IMR-90 (cell line): ENCODE measurements at regions not wholly inside any gene's neighbourhood (a gene's known extent, or its start where the extent isn't known, plus 50 kb on each side); places are given as distances from the start of the nearest gene placed in this dataset.

Experiments
- ATAC-seq: fragments of 200-7000 bp; cut with Tn5 transposase; 2 replicates; pipeline ENCODE4 v1.9.1; 2020; ENCODE audit warnings: low read depth, mild to moderate bottlenecking, moderate library complexity
- BruUV-seq: library from RNA; stranded (reverse); fragments of 400-500 nt; replicated peaks from 2 replicates; lab custom pipeline; 2021; lab: Mats Ljungman, UMichigan
- CTCF ChIA-PET: fragments of 300-600 bp; formaldehyde crosslinking; extraction: SDS; loops from one replicate; lab custom pipeline; 2021; ENCODE audit warnings: antibody characterized with exemption; lab: Yijun Ruan, JAX
- POLR2A ChIA-PET: fragments of 300-600 bp; sonication (Branson Sonifier 250); formaldehyde crosslinking; loops from one replicate; lab custom pipeline; 2022; ENCODE audit warnings: antibody characterized with exemption; ENCODE audit not compliant: unreplicated experiment; lab: Charles Lee
- DNase-seq: peaks from one replicate; pipeline ENCODE4 v3.0.0; 2013
- H2AFZ ChIP-seq: replicated peaks from 2 replicates; pipeline ENCODE3; 2013; ENCODE audit warnings: low read length, mild to moderate bottlenecking; ENCODE audit not compliant: poor library complexity
- H2AK5ac ChIP-seq: 2 replicates; pipeline ENCODE4 v1.6.1; 2013; ENCODE audit warnings: low read depth, low read length, inconsistent platforms
- H2AK9ac ChIP-seq: replicated peaks from 2 replicates; pipeline ENCODE3; 2013; ENCODE audit warnings: mild to moderate bottlenecking, low read depth, low read length, moderate library complexity; ENCODE audit not compliant: poor library complexity
- H2BK120ac ChIP-seq: 2 replicates; pipeline ENCODE4 v1.6.1; 2013; ENCODE audit warnings: low read depth, low read length, inconsistent platforms
- H2BK15ac ChIP-seq: 3 replicates; pipeline ENCODE4 v1.6.1; 2013; ENCODE audit warnings: low read depth, low read length, inconsistent platforms
- H2BK20ac ChIP-seq: 2 replicates; pipeline ENCODE4 v1.6.1; 2013; ENCODE audit warnings: low read depth, mild to moderate bottlenecking, inconsistent platforms, low read length, moderate library complexity
- H2BK5ac ChIP-seq: 2 replicates; pipeline ENCODE4 v1.6.1; 2013; ENCODE audit warnings: mild to moderate bottlenecking, low read depth, low read length, inconsistent platforms; ENCODE audit not compliant: poor library complexity, severe bottlenecking
- H3K14ac ChIP-seq: replicated peaks from 2 replicates; pipeline ENCODE4 v1.6.1; 2013; ENCODE audit warnings: low read depth, low read length, inconsistent platforms
- H3K18ac ChIP-seq: 2 replicates; pipeline ENCODE4 v1.6.1; 2013; ENCODE audit warnings: low read depth, low read length, control low read depth
- H3K23ac ChIP-seq: 2 replicates; pipeline ENCODE4 v1.6.1; 2013; ENCODE audit warnings: low read depth, low read length, inconsistent platforms
- H3K27ac ChIP-seq: 2 replicates; pipeline ENCODE4 v1.5.1; 2013; ENCODE audit warnings: mild to moderate bottlenecking, control low read depth, low read length; ENCODE audit not compliant: insufficient read depth
- H3K27me3 ChIP-seq: 2 replicates; pipeline ENCODE4 v1.6.1; 2013; ENCODE audit warnings: low read length; ENCODE audit not compliant: control insufficient read depth, insufficient read depth
- H3K36me3 ChIP-seq: 2 replicates; pipeline ENCODE4 v1.6.1; 2013; ENCODE audit warnings: low read length, mixed read lengths; ENCODE audit not compliant: control insufficient read depth, insufficient read depth
- H3K4ac ChIP-seq: 2 replicates; pipeline ENCODE4 v1.6.1; 2013; ENCODE audit warnings: low read depth, low read length, inconsistent platforms
- H3K4me1 ChIP-seq: 2 replicates; pipeline ENCODE4 v1.6.1; 2013; ENCODE audit warnings: low read length, mixed read lengths; ENCODE audit not compliant: control insufficient read depth, insufficient read depth
- H3K4me2 ChIP-seq: 2 replicates; pipeline ENCODE4 v1.6.1; 2013; ENCODE audit warnings: low read depth, mild to moderate bottlenecking, control low read depth, low read length, moderate library complexity
- H3K4me3 ChIP-seq: 2 replicates; pipeline ENCODE4 v1.5.1; 2013; ENCODE audit warnings: low read depth, mild to moderate bottlenecking, control low read depth, low read length, moderate library complexity; ENCODE audit not compliant: insufficient read depth
- H3K56ac ChIP-seq: 2 replicates; pipeline ENCODE4 v1.6.1; 2013; ENCODE audit warnings: low read length, inconsistent platforms; ENCODE audit not compliant: insufficient read depth; ENCODE audit errors: extremely low read depth
- H3K79me1 ChIP-seq, 2 experiments: 2 replicates each; pipeline ENCODE4 v1.6.1; 2013; ENCODE audit warnings: low read length in 2 of 2, inconsistent platforms in 1 of 2, low read depth in 1 of 2
- H3K9ac ChIP-seq: 2 replicates; pipeline ENCODE4 v1.6.1; 2013; ENCODE audit warnings: low read depth, low read length, control low read depth
- H3K9me1 ChIP-seq: 2 replicates; pipeline ENCODE4 v1.6.1; 2013; ENCODE audit warnings: low read length, inconsistent platforms; ENCODE audit not compliant: insufficient read depth
- H3K9me3 ChIP-seq: 2 replicates; pipeline ENCODE4 v1.6.1; 2013; ENCODE audit warnings: low read length; ENCODE audit not compliant: control insufficient read depth, insufficient read depth
- H4K20me1 ChIP-seq: 2 replicates; pipeline ENCODE4 v1.6.1; 2013; ENCODE audit warnings: low read length, inconsistent platforms; ENCODE audit not compliant: insufficient read depth
- H4K5ac ChIP-seq: 2 replicates; pipeline ENCODE4 v1.6.1; 2013; ENCODE audit warnings: mild to moderate bottlenecking, low read depth, low read length, control low read depth
- H4K8ac ChIP-seq, 2 experiments: 2 replicates each; pipeline ENCODE4 v1.6.1; 2013; ENCODE audit warnings: low read depth in 2 of 2, low read length in 2 of 2, control low read depth in 1 of 2, inconsistent platforms in 1 of 2
- H4K91ac ChIP-seq: 2 replicates; pipeline ENCODE4 v1.6.1; 2013; ENCODE audit warnings: low read depth, low read length, inconsistent platforms; ENCODE audit not compliant: insufficient read depth
- BHLHE40 ChIP-seq: fragments of 150-350 bp; IDR thresholded peaks from 2 replicates; pipeline ENCODE4 v1.6.1; 2016; ENCODE audit warnings: mild to moderate bottlenecking, low read depth, low read length
- FOS ChIP-seq: fragments of 150-350 bp; IDR thresholded peaks from 2 replicates; pipeline ENCODE4 v1.6.1; 2016; ENCODE audit warnings: low read depth, low read length
- NFE2L2 ChIP-seq: fragments of 150-350 bp; IDR thresholded peaks from 2 replicates; pipeline ENCODE4 v1.6.1; 2016; ENCODE audit warnings: low read depth, mild to moderate bottlenecking, low read length
- POLR2A ChIP-seq: IDR thresholded peaks from 2 replicates; pipeline ENCODE4 v1.6.1; 2012; ENCODE audit warnings: mild to moderate bottlenecking, low read depth, low read length
- RCOR1 ChIP-seq: IDR thresholded peaks from 2 replicates; pipeline ENCODE4 v1.6.1; 2012; ENCODE audit warnings: mild to moderate bottlenecking, low read length, improper control_type of control experiment; ENCODE audit not compliant: insufficient replicate concordance
- SMC3 ChIP-seq: fragments of 150-350 bp; IDR thresholded peaks from 2 replicates; pipeline ENCODE4 v1.6.1; 2016; ENCODE audit warnings: low read depth, mild to moderate bottlenecking, antibody characterized with exemption, low read length, moderate library complexity
- WGBS, 2 experiments: methylation state at CpG; one replicate each; pipeline versions ENCODE4 v1.1.5 to v1.1.7; 2013; ENCODE audit warnings: missing lambda C conversion rate in 2 of 2; ENCODE audit not compliant: insufficient read length in 1 of 2; ENCODE audit errors: extremely low coverage in 2 of 2; 5-methylcytosine and 5-hydroxymethylcytosine counted together
- dilution Hi-C: fragments of 300-500 bp; cut with HindIII; formaldehyde crosslinking; loops from one replicate; pipeline ENCODE4 v1.14.3; 2018; ENCODE audit warnings: low sequenced_read_pairs; ENCODE audit not compliant: unreplicated experiment
- in situ Hi-C: fragments of 300-500 bp; cut with MboI; formaldehyde crosslinking; loops from 3 replicates; pipeline ENCODE4 v1.14.3; 2019; ENCODE audit warnings: low sequenced_read_pairs, inconsistent platforms, mixed read lengths
- intact Hi-C: fragments of 100-400 bp; cut with micrococcal nuclease; formaldehyde crosslinking; loops from 2 replicates; pipeline ENCODE4 v1.10.0; 2022

DNA sequence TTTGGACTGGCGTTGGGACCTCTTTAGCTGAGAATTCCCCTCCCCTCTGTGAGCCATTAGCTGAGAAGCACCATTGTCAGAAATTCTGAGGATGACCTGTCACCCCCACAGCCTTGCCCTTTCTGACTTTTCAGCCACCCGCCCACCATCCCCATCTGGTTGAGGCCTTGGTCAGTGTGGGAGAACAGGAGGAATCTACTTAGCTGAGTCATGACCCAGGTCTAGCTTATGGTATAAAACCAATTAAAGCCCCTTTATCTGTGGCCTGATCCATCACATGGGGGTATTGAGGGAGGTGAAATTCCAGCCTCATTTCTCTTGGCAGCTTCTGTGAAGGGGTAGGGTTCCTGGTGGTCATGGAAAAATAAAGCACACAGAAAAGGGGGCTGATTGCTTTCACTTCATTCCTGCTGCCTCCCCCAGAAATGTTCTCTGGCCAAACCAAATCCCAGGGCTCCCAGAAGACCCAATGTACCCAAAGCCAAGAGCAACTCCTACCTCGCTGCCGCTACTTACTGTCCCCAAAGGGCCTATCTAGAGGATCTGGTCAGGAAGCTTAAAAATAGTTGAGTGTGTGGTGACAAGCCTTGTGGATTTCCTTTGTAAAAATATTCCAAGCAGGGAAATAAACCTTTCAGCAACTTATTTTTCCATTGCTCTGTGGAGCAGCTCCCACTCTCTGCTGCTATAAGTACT is 174.8 kb upstream of the TNC start:
- Histone ChIP-seq H2BK20ac (no peak overlapping the region), H3K9me1 (peaks cover 3% of the 10 kb centered on the region; the same call in 1 of the 2 replicates), H3K4me1 (peaks cover 6% of the 10 kb centered on the region), H3K27ac (no peak overlapping the region), H4K91ac (no peak overlapping the region), H3K27me3 (no peaks in the 10 kb centered on the region), H3K23ac (no peak overlapping the region), H2AK5ac (no peak overlapping the region), H3K9me3 (no peaks in the 10 kb centered on the region), H3K4me3 (no peak overlapping the region), H3K79me1 (no peaks in the 10 kb centered on the region), H2BK15ac (no peak overlapping the region), H3K9ac (no peak overlapping the region), H2BK120ac (no peak overlapping the region), H4K8ac (no peak overlapping the region), H3K4me2 (no peak overlapping the region), H3K4ac (peak overlapping the region; percentile 25; the same call in 1 of the 2 replicates), H2AFZ (no peak overlapping the region), H2AK9ac (no peak overlapping the region), H3K36me3 (no peaks in the 10 kb centered on the region), H4K5ac (no peak overlapping the region), H3K56ac (no peak overlapping the region), H4K20me1 (no peaks in the 10 kb centered on the region), H2BK5ac (no peak overlapping the region), H3K14ac (no peak overlapping the region), H3K18ac (no peak overlapping the region)
- TF ChIP-seq RCOR1 (peak; percentile 34), SMC3 (no peak), NFE2L2 (no peak), POLR2A (no peak), FOS (no peak), BHLHE40 (no peak)
- intact Hi-C loops, result no loop called here
- BruUV-seq, result no TSS peak
- ATAC-seq (no peak; the same call in 1 of the 2 replicates), DNase-seq (peak; percentile 52)
- POLR2A ChIA-PET, result no interaction called here
- no CpG with 5 or more reads among the region's 4 CpGs for WGBS, 2 experiments
- in situ Hi-C loops, result no loop called here
- dilution Hi-C loops, result no loop called here
- CTCF ChIA-PET, result interaction anchor here (0.6 kb wide), 1 partner anchor 38 kb away, joined by 4 read pairs; no protein-coding TSS in a partner anchor
